ENCODE measurements at regions not wholly inside any gene's neighbourhood (a gene's known extent, or its start where the extent isn't known, plus 50 kb on each side); places are given as distances from the start of the nearest gene placed in this dataset.
"Not testable (repeated sequence)": the region's sequence is repeated elsewhere in the genome, so short reads cannot be mapped to it uniquely, and the experiment has no call there.

DNA sequence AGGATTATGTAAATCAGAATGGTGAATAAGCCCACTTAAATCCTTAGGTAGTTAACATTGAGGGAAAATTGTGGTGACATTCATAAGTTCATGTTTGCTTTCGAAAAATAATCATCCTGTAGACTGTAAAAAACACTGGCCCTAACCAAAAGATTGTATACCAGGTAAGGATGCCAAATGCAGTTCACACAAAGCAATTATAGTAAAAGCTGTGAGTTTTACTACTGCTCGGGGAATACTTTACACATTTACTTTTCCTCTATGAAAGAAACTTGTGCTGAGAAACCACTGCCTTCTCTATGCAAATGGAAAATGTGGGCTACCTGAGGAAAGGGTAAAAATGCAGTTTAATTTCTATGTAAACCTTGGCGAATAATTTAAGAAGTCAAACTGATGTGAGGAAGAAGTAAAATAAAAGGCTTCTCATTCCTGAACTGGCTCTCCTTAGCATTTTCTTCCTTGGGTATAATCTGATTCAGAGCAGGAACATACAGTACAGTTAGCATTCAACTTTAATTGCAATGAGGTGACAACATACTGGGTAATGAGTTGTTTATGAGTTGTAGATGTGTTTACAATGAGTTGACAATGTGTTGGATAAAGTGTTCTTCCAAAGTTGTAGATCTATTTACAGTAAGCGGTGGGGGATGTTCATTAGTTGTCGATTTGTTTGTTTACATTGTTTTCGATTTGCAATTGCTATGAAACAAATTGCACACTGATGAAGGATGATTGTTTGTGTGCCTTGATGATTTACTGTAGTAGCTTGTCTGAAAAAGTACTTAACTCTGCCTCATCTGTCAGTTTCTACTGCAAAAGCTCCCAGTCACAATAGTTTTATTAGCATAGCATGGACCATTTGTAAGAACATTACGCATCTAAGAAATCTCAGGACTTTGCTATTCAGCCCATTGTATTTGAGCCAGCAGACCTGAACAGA, 453.0 kb upstream of the DPH6 start:
- intact Hi-C loops (cut with micrococcal nuclease): no loop called here
- Mint-ChIP-seq H3K4me3 (no peak overlapping the region), H3K4me1 (ENCODE audit: low read depth) (no peaks in the 10 kb centered on the region), H3K36me3 (ENCODE audit: low read depth) (no peaks in the 10 kb centered on the region), H3K27ac (no peak overlapping the region), H3K9me3 (peaks cover 34% of the 10 kb centered on the region), H3K27me3 (no peaks in the 10 kb centered on the region)

DNA sequence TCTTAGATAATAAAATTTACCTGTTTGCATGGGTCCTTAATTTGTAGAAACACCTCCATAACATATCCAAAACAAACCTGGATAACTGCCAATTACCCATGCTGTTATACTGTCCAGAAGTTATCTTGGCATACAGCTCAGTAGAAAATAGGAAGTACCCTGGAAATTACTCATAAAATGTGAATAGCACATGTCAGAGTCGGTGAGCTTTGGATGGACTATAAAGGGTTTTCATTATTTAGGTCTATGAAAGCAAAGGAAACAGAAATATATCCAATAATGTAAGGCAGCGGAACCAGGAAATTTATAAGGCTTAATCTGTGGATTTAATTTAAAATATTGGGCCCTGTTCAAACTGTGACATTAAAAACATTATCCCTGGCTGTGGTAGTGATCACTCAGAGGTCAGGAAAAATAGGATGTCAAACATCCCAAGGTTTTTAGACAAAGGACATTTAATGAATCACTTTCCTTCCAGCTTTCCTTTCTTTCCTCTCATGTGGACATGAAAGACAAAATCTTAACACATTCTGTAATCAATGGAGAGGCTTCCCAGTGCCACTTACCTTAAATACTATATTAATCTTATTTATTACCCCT, 459.0 kb upstream of the DPH6 start:
- intact Hi-C loops (cut with micrococcal nuclease): no loop called here
- Mint-ChIP-seq H3K27ac (no peak overlapping the region), H3K27me3 (no peaks in the 10 kb centered on the region), H3K4me1 (ENCODE audit: low read depth) (no peaks in the 10 kb centered on the region), H3K36me3 (ENCODE audit: low read depth) (no peaks in the 10 kb centered on the region), H3K9me3 (peaks cover 33% of the 10 kb centered on the region), H3K4me3 (no peak overlapping the region)

DNA sequence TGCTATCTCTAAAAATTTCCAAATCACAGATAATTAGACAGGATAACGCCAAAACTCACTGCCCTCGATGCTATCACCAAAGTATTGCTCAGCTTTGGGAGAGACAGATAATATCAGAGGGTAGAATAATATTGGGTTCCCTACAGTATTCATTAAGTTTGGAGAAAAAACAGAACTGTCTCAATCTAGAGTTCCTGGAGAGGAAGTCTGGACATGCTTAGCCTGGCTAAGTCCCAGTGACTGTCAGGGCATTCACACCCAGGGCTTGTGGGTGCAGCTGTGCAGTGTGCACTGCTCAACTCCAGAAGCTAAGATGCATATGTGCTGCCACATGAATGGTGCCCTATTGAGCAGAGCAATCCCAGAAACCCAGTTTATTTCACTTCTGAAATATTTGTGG, 459.6 kb upstream of the DPH6 start:
- intact Hi-C loops (cut with micrococcal nuclease): no loop called here
- peaks cover 38% of the 10 kb centered on the region for H3K9me3 Mint-ChIP-seq
- H3K36me3 Mint-ChIP-seq (ENCODE audit: low read depth): no peaks in the 10 kb centered on the region
- H3K27ac Mint-ChIP-seq: no peak overlapping the region
- no peaks in the 10 kb centered on the region for H3K27me3 Mint-ChIP-seq
- H3K4me3 Mint-ChIP-seq: no peak overlapping the region
- H3K4me1 Mint-ChIP-seq (ENCODE audit: low read depth): no peaks in the 10 kb centered on the region

DNA sequence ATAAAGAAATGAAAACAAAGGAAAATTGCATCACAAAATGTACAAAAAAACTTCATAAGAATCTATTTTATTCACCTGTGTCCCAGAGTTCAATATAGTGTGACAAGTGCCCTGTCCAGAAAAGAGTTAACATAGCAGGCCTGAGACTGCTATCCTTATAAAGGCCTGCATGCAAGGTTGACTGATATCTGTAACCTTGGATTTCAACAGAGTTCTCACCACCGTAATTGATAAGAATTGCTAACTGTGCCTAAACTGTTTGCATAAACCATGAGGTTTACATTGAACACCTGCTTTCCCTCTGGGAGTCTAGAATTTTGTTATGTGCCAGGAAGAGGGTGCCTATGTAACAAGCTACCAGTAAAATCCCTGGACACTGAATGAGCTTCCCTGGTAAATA, 461.7 kb upstream of the DPH6 start:
- no peaks in the 10 kb centered on the region for H3K27me3 Mint-ChIP-seq
- H3K36me3 Mint-ChIP-seq (ENCODE audit: low read depth): no peaks in the 10 kb centered on the region
- H3K9me3 Mint-ChIP-seq: peaks cover 48% of the 10 kb centered on the region
- intact Hi-C loops (cut with micrococcal nuclease): no loop called here
- no peak overlapping the region for H3K4me3 Mint-ChIP-seq
- no peak overlapping the region for H3K27ac Mint-ChIP-seq
- H3K4me1 Mint-ChIP-seq (ENCODE audit: low read depth): no peaks in the 10 kb centered on the region

DNA sequence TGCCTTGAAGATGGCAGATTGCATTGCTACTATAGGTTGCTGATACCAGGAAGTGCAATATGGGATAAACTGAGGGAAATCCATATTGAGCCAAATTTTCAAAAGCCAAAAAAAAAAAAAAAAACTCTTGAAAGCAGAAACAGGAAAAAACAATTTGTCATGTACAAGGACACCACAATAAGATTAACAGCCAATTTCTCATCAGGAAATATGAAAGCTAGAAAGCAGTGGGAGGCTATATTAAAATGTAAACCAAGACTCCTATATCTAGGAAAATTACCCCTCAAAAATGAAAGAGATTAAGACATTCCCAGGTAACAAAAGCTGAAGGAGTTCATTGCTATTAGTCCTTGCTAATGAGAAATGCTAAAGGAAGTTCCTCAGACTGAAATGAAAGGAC, 462.8 kb upstream of the DPH6 start:
- Mint-ChIP-seq H3K27ac (no peak overlapping the region), H3K36me3 (ENCODE audit: low read depth) (no peaks in the 10 kb centered on the region), H3K4me1 (ENCODE audit: low read depth) (no peaks in the 10 kb centered on the region), H3K4me3 (no peak overlapping the region), H3K27me3 (no peaks in the 10 kb centered on the region), H3K9me3 (peaks cover 49% of the 10 kb centered on the region)
- intact Hi-C loops (cut with micrococcal nuclease): no loop called here

DNA sequence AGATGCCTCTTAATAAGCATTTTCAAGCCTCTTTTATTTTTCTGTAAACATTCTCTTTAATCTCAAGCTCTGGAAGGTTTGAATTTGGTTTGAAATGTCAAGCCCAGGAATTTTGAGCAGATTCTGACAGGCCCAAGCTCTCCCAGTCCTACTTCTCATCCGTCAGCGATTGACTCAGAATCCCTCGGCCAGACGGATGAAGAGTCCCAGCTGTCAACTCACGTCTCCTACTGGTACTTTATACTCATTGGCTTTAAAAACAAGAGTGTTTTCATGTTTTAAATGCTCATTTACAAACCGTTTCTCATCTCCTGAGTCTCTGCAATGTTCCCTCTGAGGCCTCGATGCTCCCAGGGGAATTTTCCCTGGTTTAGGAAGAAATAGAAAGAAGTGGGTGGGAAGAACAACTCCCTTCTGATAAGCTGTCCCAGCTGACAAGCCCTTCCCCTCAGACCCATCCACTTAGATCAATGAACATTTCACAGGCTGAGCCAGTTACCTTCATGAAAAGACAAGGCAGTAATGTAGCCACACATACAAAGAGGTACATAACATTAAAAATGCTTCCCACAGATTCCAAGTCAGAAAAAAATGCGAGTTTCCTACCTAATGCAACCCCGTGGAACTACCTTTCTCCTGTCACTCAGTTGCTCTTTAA, 478.2 kb upstream of the DPH6 start:
- Mint-ChIP-seq H3K27me3 (no peaks in the 10 kb centered on the region), H3K36me3 (ENCODE audit: low read depth) (no peaks in the 10 kb centered on the region), H3K4me1 (ENCODE audit: low read depth) (no peaks in the 10 kb centered on the region), H3K27ac (no peak overlapping the region), H3K4me3 (no peak overlapping the region), H3K9me3 (peaks cover 9% of the 10 kb centered on the region)
- intact Hi-C loops (cut with micrococcal nuclease): no loop called here

DNA sequence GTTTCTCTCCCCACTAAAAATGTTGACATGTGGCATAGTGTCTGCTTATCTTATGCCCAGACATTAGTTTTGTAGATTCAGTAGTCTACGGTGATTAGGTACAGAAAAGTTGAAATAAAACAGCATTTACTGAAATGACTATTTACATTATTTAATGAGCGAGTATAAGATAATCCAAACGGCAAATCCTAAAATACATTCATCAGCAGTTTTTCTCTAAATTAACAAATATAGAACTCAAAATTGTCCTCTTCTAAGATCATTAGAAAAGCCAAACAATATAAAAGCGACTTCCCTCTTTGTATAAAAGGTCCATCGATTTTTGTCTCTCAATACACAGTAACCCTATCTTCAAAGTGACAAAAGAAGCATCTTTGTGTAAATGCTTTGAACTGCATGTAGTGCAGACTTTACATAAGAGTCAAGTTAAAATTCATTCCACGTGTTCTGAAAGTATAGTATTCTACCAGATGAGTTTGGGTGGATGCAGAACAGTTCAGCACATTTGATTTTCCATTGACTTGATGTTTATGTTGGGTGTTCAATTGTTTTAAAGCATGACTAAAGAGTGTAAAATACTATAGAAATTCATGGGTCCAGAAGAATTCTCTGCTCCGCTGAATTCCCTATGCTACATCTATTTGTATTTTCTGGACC, 480.8 kb upstream of the DPH6 start:
- no peak overlapping the region for H3K4me3 Mint-ChIP-seq
- no peak overlapping the region for H3K27ac Mint-ChIP-seq
- peaks cover 9% of the 10 kb centered on the region for H3K9me3 Mint-ChIP-seq
- intact Hi-C loops (cut with micrococcal nuclease): no loop called here
- H3K4me1 Mint-ChIP-seq (ENCODE audit: low read depth): no peaks in the 10 kb centered on the region
- no peaks in the 10 kb centered on the region for H3K27me3 Mint-ChIP-seq
- no peaks in the 10 kb centered on the region for H3K36me3 Mint-ChIP-seq (ENCODE audit: low read depth)

DNA sequence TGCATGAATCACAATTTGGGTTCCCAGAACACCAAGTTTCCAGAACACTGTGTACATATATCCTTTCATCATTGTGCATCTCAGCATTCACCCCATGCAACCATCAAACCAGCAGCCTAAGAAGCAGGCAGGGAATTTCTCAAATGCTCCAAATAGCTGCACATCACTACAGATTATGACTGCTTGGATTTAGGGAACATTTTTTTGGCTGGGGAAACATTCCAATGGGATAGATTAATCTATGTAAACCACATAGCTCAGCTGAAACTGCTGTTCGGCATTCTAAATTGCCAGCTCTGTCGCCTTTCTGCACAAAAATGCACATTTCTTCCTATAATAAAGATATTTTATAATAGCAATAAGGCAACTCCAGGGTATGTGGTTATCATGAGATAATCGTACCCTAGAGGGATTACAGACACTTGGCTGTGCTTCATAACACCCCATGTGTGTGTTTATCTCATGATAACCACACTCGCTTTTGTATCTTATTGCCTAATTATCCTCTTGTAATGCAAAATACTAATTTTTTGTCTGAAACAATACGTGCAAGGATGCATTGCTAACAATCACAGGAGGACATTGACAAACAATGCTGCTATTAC, 483.7 kb upstream of the DPH6 start:
- no peak overlapping the region for H3K4me3 Mint-ChIP-seq
- H3K27me3 Mint-ChIP-seq: no peaks in the 10 kb centered on the region
- H3K4me1 Mint-ChIP-seq (ENCODE audit: low read depth): no peaks in the 10 kb centered on the region
- intact Hi-C loops (cut with micrococcal nuclease): no loop called here
- no peaks in the 10 kb centered on the region for H3K36me3 Mint-ChIP-seq (ENCODE audit: low read depth)
- peaks cover 15% of the 10 kb centered on the region for H3K9me3 Mint-ChIP-seq
- no peak overlapping the region for H3K27ac Mint-ChIP-seq

DNA sequence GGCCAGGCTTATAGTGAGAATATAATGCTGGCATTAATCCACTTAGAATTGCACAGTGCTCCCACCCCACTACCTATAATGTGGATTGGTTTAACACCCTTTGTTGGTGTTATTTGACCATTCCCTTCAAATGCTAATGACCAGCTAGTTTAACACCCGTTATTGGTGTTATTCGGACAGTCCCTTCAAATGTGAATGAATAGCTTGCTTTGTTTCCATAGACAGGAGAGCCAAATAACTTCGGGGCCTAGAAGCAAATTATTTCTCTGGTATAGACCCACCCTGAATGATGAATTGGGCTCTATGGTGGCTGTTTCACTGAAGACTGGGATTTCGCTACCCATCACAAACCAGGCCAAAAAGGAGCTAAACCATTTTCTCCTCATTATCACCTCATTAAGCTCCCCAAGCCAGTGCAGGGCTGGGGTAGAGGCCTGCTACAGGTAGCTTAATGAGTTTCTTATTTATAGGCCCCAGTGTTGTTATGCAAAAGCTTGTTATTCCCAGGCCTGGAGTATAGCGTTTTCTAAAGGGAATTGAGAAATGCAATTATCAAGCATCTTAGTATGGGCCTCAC, 494.1 kb upstream of the DPH6 start:
- no peak overlapping the region for H3K4me3 Mint-ChIP-seq
- no peaks in the 10 kb centered on the region for H3K4me1 Mint-ChIP-seq (ENCODE audit: low read depth)
- intact Hi-C loops (cut with micrococcal nuclease): no loop called here
- H3K27ac Mint-ChIP-seq: no peak overlapping the region
- no peaks in the 10 kb centered on the region for H3K36me3 Mint-ChIP-seq (ENCODE audit: low read depth)
- H3K27me3 Mint-ChIP-seq: no peaks in the 10 kb centered on the region
- H3K9me3 Mint-ChIP-seq: peaks cover 54% of the 10 kb centered on the region

DNA sequence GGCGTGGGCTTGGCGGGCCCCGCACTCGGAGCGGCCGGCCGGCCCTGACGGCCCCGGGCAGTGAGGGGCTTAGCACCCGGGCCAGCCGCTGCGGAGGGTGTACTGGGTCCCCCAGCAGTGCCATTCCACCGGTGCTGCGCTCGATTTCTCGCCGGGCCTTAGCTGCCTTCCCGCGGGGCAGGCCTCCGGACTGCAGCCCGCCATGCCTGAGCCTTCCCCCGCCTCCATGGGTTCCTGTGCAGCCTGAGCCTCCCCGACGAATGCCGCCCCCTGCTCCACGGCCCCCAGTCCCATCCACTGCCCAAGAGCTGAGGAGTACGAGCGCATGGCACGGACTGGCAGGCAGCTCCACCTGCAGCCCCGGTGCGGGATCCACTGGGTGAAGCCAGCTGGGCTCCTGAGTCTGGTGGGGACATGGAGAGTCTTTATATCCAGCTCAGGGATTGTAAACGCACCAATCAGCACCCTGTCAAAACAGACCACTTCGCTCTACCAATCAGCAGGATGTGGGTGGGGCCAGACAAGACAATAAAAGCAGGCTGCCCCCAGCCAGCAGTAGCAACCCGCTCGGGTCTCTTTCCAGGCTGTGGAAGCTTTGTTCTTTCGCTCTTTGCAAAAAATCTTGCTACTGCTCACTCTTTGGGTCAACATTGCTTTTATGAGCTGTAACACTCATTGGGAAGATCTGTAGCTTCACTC, 501.2 kb upstream of the DPH6 start:
- H3K36me3 Mint-ChIP-seq (ENCODE audit: low read depth); H3K4me1 Mint-ChIP-seq (ENCODE audit: low read depth); H3K4me3 Mint-ChIP-seq; intact Hi-C loops (cut with micrococcal nuclease); H3K27me3 Mint-ChIP-seq; H3K27ac Mint-ChIP-seq: not testable (repeated sequence)
- peaks cover 26% of the 10 kb centered on the region for H3K9me3 Mint-ChIP-seq

DNA sequence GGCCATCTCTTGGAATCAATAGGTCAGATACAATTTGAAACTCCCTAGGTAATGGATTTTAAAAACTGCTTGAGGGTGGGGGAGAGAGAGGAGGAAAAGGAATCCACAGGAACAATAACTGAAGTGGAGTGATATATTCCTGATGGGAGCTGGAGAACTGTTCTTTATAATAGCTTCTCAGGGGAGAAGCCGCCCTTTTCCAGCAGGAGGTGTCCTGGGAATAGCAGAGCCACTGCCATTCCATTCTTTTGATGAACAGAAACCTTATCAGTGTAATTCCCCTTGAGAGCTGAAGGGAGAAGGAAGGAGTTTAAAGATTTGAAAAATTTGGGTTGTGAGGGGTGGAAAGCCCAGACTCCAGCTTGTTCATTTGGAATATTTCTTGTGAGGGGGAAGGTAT, 504.9 kb upstream of the DPH6 start:
- H3K27ac Mint-ChIP-seq: no peak overlapping the region
- H3K9me3 Mint-ChIP-seq: peaks cover 9% of the 10 kb centered on the region
- H3K36me3 Mint-ChIP-seq (ENCODE audit: low read depth): no peaks in the 10 kb centered on the region
- no peaks in the 10 kb centered on the region for H3K27me3 Mint-ChIP-seq
- H3K4me3 Mint-ChIP-seq: no peak overlapping the region
- intact Hi-C loops (cut with micrococcal nuclease): no loop called here
- H3K4me1 Mint-ChIP-seq (ENCODE audit: low read depth): no peaks in the 10 kb centered on the region

DNA sequence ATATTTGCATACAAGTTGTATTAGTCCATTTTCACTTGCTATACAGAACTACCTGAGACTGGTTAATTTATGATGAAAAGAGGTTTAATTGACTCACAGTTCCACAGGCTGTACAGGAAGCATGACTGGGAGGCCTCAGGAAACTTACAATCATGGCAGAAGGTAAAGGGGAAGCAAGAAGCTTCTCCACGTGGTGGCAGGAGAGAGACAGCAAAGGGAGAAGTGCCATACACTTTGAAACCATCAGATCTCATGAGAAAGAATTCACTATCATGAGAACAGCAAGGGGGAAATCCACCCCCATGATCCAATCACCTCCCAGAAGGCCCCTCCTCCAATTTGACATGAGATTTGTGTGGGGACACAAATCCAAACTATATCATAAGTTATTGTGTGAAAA, 506.7 kb upstream of the DPH6 start:
- H3K4me1 Mint-ChIP-seq (ENCODE audit: low read depth); H3K27ac Mint-ChIP-seq; H3K36me3 Mint-ChIP-seq (ENCODE audit: low read depth); H3K27me3 Mint-ChIP-seq; intact Hi-C loops (cut with micrococcal nuclease); H3K9me3 Mint-ChIP-seq; H3K4me3 Mint-ChIP-seq: not testable (repeated sequence)

DNA sequence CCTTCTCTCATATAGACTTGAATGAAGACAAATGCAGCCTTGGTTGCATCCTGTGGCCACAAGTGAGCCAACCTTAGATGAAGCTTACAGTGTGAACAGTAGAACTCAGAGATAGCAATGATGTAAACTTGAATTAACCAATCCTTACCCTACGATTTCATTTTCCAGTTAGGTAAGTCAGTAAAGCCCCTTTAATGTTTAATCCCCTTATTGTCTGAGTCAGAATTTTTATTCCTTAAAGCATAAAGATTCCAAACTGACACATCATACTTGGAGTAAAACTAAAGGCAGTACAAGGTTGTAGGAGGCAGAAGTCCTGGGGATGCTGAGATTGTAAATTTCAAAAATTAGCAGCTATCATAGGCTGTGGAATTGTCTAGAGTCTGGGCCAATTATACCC, 507.8 kb upstream of the DPH6 start:
- no peaks in the 10 kb centered on the region for H3K4me1 Mint-ChIP-seq (ENCODE audit: low read depth)
- no peaks in the 10 kb centered on the region for H3K36me3 Mint-ChIP-seq (ENCODE audit: low read depth)
- H3K4me3 Mint-ChIP-seq: no peak overlapping the region
- no peaks in the 10 kb centered on the region for H3K27me3 Mint-ChIP-seq
- H3K9me3 Mint-ChIP-seq: peaks cover 10% of the 10 kb centered on the region
- no peak overlapping the region for H3K27ac Mint-ChIP-seq
- intact Hi-C loops (cut with micrococcal nuclease): no loop called here
